C4-2B (cell line): ENCODE measurements at regions not wholly inside any gene's neighbourhood (a gene's known extent, or its start where the extent isn't known, plus 50 kb on each side); places are given as distances from the start of the nearest gene placed in this dataset.

Experiments
- H3K27ac ChIP-seq: fragments of 450-650 bp; 2 replicates; pipeline ENCODE4 v1.5.1; 2017
- ZFX ChIP-seq: fragments of 450-650 bp; IDR thresholded peaks from 2 replicates; pipeline ENCODE4 v1.6.1; 2017
- TF ChIP-seq, protein P1 (sequence below): fragments of 450-650 bp; conservative IDR thresholded peaks from 2 replicates; pipeline ENCODE4 v1.5.1; 2017; ENCODE audit warnings: mild to moderate bottlenecking

DNA sequence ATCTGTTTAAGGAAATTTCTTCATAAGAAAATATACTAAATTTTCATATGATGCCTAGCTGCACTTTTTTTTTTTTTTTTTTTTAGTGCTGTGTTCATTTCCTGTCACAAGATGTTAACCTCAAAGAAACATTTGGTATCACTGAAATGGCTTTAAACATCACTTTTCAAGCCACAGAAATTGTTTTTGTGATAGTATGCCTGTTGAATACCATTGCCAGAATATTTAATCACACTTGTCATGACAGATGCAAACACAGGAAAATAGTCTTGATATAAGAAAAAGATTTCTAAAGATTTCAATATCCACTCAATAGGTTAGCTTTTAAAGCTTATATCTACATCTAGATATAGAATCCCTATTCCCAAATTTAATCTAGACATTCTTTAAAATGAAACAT lies 608.5 kb upstream of the AGTR1 start:
- H3K27ac ChIP-seq: no peak overlapping the region
- TF ChIP-seq ZFX: no peak
- TF ChIP-seq, protein P1, sequence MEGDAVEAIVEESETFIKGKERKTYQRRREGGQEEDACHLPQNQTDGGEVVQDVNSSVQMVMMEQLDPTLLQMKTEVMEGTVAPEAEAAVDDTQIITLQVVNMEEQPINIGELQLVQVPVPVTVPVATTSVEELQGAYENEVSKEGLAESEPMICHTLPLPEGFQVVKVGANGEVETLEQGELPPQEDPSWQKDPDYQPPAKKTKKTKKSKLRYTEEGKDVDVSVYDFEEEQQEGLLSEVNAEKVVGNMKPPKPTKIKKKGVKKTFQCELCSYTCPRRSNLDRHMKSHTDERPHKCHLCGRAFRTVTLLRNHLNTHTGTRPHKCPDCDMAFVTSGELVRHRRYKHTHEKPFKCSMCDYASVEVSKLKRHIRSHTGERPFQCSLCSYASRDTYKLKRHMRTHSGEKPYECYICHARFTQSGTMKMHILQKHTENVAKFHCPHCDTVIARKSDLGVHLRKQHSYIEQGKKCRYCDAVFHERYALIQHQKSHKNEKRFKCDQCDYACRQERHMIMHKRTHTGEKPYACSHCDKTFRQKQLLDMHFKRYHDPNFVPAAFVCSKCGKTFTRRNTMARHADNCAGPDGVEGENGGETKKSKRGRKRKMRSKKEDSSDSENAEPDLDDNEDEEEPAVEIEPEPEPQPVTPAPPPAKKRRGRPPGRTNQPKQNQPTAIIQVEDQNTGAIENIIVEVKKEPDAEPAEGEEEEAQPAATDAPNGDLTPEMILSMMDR: no peak

GRCh38 chr3:148090156-148090555 lies 607.5 kb upstream of the AGTR1 start:
- no peak for TF ChIP-seq ZFX
- TF ChIP-seq, protein P1: no peak
- no peak overlapping the region for H3K27ac ChIP-seq

GRCh38 chr3:148092624-148093347 lies 604.9 kb upstream of the AGTR1 start:
- H3K27ac ChIP-seq: no peak overlapping the region

GRCh38 chr3:148093753-148094152 lies 604.0 kb upstream of the AGTR1 start:
- TF ChIP-seq, protein P1: no peak
- no peak for TF ChIP-seq ZFX
- H3K27ac ChIP-seq: no peak overlapping the region

More at GRCh38 chr3:148092624-148093347, 604.9 kb upstream of the AGTR1 start:
- TF ChIP-seq, protein P1: no peak
- no peak for TF ChIP-seq ZFX

DNA sequence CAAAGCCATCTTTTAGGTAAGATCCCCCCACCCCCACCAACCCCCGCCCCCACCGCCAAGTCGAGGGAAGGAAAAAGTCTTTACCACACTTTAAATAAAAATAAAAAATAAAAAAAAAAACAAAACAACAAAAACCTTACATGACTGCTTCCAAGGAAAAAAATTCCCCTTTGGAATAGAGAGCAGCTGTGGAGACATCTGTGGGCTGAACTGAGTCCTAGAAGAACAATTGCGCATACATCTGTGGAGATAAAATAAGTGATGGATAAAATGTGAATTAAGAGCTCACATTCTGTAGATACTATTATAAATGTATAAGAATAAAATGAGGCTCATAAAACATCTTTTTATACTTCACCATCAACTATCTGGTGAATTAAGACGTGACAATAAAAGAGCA lies 601.7 kb upstream of the AGTR1 start:
- no peak overlapping the region for H3K27ac ChIP-seq

DNA sequence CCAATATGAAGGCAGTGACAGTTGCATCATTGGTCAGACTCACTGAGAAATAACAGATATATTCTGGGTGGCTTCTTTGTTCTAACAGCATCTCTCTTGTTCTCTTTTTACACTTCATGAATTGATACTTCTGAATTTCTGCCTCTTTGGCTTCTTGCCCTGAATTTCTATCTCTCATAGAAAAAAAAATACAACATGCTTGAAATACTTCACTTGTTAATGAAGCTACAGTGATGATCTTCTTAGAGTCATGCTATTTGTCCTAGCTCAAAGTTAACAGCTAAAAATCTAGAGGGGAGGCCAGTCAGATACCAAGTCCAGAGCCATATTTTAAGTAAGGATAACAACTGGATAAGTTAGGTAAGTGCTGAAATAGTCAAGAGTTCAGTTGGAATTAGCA lies 597.2 kb upstream of the AGTR1 start:
- TF ChIP-seq ZFX: no peak
- TF ChIP-seq, protein P1: no peak
- no peak overlapping the region for H3K27ac ChIP-seq

More for the DNA sequence above, 601.7 kb upstream of the AGTR1 start:
- TF ChIP-seq, protein P1: no peak
- TF ChIP-seq ZFX: no peak

- H3K27ac ChIP-seq: no peak overlapping the region
These were observed 596.6 kb upstream of the AGTR1 start for GRCh38 chr3:148101061-148101460.

More at GRCh38 chr3:148101061-148101460, 596.6 kb upstream of the AGTR1 start:
- TF ChIP-seq, protein P1: no peak
- TF ChIP-seq ZFX: no peak
